Left ventricle myocardium inferior (tissue), 1 donor: ENCODE measurements at regions not wholly inside any gene's neighbourhood (a gene's known extent, or its start where the extent isn't known, plus 50 kb on each side); places are given as distances from the start of the nearest gene placed in this dataset.

Experiments
- DNase-seq: peaks from one replicate; pipeline ENCODE4 v3.0.0-alpha.2; 2020
- H3K27ac ChIP-seq: fragments of 200-600 bp; replicated peaks from 2 replicates; pipeline ENCODE4 v1.8.0; 2021
- H3K27me3 ChIP-seq: fragments of 200-600 bp; 2 replicates; pipeline ENCODE4 v1.8.0; 2021; ENCODE audit warnings: low read depth
- H3K36me3 ChIP-seq: fragments of 200-600 bp; 2 replicates; pipeline ENCODE4 v1.8.0; 2021
- H3K4me1 ChIP-seq: fragments of 200-600 bp; 2 replicates; pipeline ENCODE4 v1.8.0; 2021
- H3K4me3 ChIP-seq: fragments of 200-600 bp; 2 replicates; pipeline ENCODE4 v1.8.0; 2021; ENCODE audit warnings: mild to moderate bottlenecking, moderate library complexity
- H3K9me3 ChIP-seq: fragments of 200-600 bp; replicated peaks from 2 replicates; pipeline ENCODE4 v1.8.0; 2021
- CTCF ChIP-seq: fragments of 200-600 bp; IDR thresholded peaks from 2 replicates; pipeline ENCODE4 v1.8.0; 2021; ENCODE audit warnings: antibody characterized with exemption, mild to moderate bottlenecking, borderline replicate concordance
- intact Hi-C: fragments of 100-400 bp; cut with micrococcal nuclease; formaldehyde crosslinking; loops from one replicate; pipeline ENCODE4 v1.11.0; 2022
- donor health status: DM: no; HTN: yes; CAD: no; lungs with severe emphysema.

- intact Hi-C loops: no loop called here
- Histone ChIP-seq H3K4me3 (no peak overlapping the region), H3K4me1 (peaks cover 17% of the 10 kb centered on the region), H3K36me3 (no peaks in the 10 kb centered on the region), H3K27ac (no peak overlapping the region), H3K9me3 (no peaks in the 10 kb centered on the region), H3K27me3 (no peaks in the 10 kb centered on the region)
- no peak for TF ChIP-seq CTCF
- no peak for DNase-seq
These were observed 224.5 kb downstream of the TTC32 start for GRCh38 chr2:19677215-19677777.

GRCh38 chr2:19676770-19677169 lies 225.0 kb downstream of the TTC32 start:
- Histone ChIP-seq H3K36me3 (no peaks in the 10 kb centered on the region), H3K27me3 (no peaks in the 10 kb centered on the region), H3K9me3 (no peaks in the 10 kb centered on the region), H3K27ac (no peak overlapping the region), H3K4me3 (no peak overlapping the region), H3K4me1 (peaks cover 17% of the 10 kb centered on the region)
- intact Hi-C loops: no loop called here
- no peak for DNase-seq
- TF ChIP-seq CTCF: no peak

- intact Hi-C loops: no loop called here
- peaks cover 17% of the 10 kb centered on the region for H3K4me1 ChIP-seq
- no peak for TF ChIP-seq CTCF
These were observed 225.8 kb downstream of the TTC32 start for GRCh38 chr2:19675856-19676460.

GRCh38 chr2:19675003-19675629 lies 226.7 kb downstream of the TTC32 start:
- Histone ChIP-seq H3K36me3 (no peaks in the 10 kb centered on the region), H3K27me3 (no peaks in the 10 kb centered on the region), H3K4me3 (no peak overlapping the region), H3K9me3 (no peaks in the 10 kb centered on the region), H3K4me1 (peaks cover 17% of the 10 kb centered on the region), H3K27ac (no peak overlapping the region)
- TF ChIP-seq CTCF: no peak
- intact Hi-C loops: no loop called here
- DNase-seq: no peak

More at GRCh38 chr2:19675856-19676460, 225.8 kb downstream of the TTC32 start:
- H3K9me3 ChIP-seq: no peaks in the 10 kb centered on the region
- no peak overlapping the region for H3K27ac ChIP-seq
- no peak overlapping the region for H3K4me3 ChIP-seq
- no peaks in the 10 kb centered on the region for H3K27me3 ChIP-seq
- no peak for DNase-seq
- no peaks in the 10 kb centered on the region for H3K36me3 ChIP-seq

- no peaks in the 10 kb centered on the region for H3K36me3 ChIP-seq
- no peak overlapping the region for H3K27ac ChIP-seq
- no peak for TF ChIP-seq CTCF
- no peak overlapping the region for H3K4me3 ChIP-seq
- intact Hi-C loops: no loop called here
- DNase-seq: no peak
- no peaks in the 10 kb centered on the region for H3K9me3 ChIP-seq
- H3K4me1 ChIP-seq: peaks cover 17% of the 10 kb centered on the region
- no peaks in the 10 kb centered on the region for H3K27me3 ChIP-seq
These were observed 227.5 kb downstream of the TTC32 start for GRCh38 chr2:19674051-19675002.
